IMR-90 (cell line): ENCODE measurements at regions not wholly inside any gene's neighbourhood (a gene's known extent, or its start where the extent isn't known, plus 50 kb on each side); places are given as distances from the start of the nearest gene placed in this dataset.

Experiments
- ATAC-seq: fragments of 200-7000 bp; cut with Tn5 transposase; 2 replicates; pipeline ENCODE4 v1.9.1; 2020; ENCODE audit warnings: low read depth, mild to moderate bottlenecking, moderate library complexity
- BruUV-seq: library from RNA; stranded (reverse); fragments of 400-500 nt; replicated peaks from 2 replicates; lab custom pipeline; 2021; lab: Mats Ljungman, UMichigan
- CTCF ChIA-PET: fragments of 300-600 bp; formaldehyde crosslinking; extraction: SDS; loops from one replicate; lab custom pipeline; 2021; ENCODE audit warnings: antibody characterized with exemption; lab: Yijun Ruan, JAX
- POLR2A ChIA-PET: fragments of 300-600 bp; sonication (Branson Sonifier 250); formaldehyde crosslinking; loops from one replicate; lab custom pipeline; 2022; ENCODE audit warnings: antibody characterized with exemption; ENCODE audit not compliant: unreplicated experiment; lab: Charles Lee
- DNase-seq: peaks from one replicate; pipeline ENCODE4 v3.0.0; 2013
- H2AFZ ChIP-seq: replicated peaks from 2 replicates; pipeline ENCODE3; 2013; ENCODE audit warnings: low read length, mild to moderate bottlenecking; ENCODE audit not compliant: poor library complexity
- H2AK5ac ChIP-seq: 2 replicates; pipeline ENCODE4 v1.6.1; 2013; ENCODE audit warnings: low read depth, low read length, inconsistent platforms
- H2AK9ac ChIP-seq: replicated peaks from 2 replicates; pipeline ENCODE3; 2013; ENCODE audit warnings: mild to moderate bottlenecking, low read depth, low read length, moderate library complexity; ENCODE audit not compliant: poor library complexity
- H2BK120ac ChIP-seq: 2 replicates; pipeline ENCODE4 v1.6.1; 2013; ENCODE audit warnings: low read depth, low read length, inconsistent platforms
- H2BK15ac ChIP-seq: 3 replicates; pipeline ENCODE4 v1.6.1; 2013; ENCODE audit warnings: low read depth, low read length, inconsistent platforms
- H2BK20ac ChIP-seq: 2 replicates; pipeline ENCODE4 v1.6.1; 2013; ENCODE audit warnings: low read depth, mild to moderate bottlenecking, inconsistent platforms, low read length, moderate library complexity
- H2BK5ac ChIP-seq: 2 replicates; pipeline ENCODE4 v1.6.1; 2013; ENCODE audit warnings: mild to moderate bottlenecking, low read depth, low read length, inconsistent platforms; ENCODE audit not compliant: poor library complexity, severe bottlenecking
- H3K14ac ChIP-seq: replicated peaks from 2 replicates; pipeline ENCODE4 v1.6.1; 2013; ENCODE audit warnings: low read depth, low read length, inconsistent platforms
- H3K18ac ChIP-seq: 2 replicates; pipeline ENCODE4 v1.6.1; 2013; ENCODE audit warnings: low read depth, low read length, control low read depth
- H3K23ac ChIP-seq: 2 replicates; pipeline ENCODE4 v1.6.1; 2013; ENCODE audit warnings: low read depth, low read length, inconsistent platforms
- H3K27ac ChIP-seq: 2 replicates; pipeline ENCODE4 v1.5.1; 2013; ENCODE audit warnings: mild to moderate bottlenecking, control low read depth, low read length; ENCODE audit not compliant: insufficient read depth
- H3K27me3 ChIP-seq: 2 replicates; pipeline ENCODE4 v1.6.1; 2013; ENCODE audit warnings: low read length; ENCODE audit not compliant: control insufficient read depth, insufficient read depth
- H3K36me3 ChIP-seq: 2 replicates; pipeline ENCODE4 v1.6.1; 2013; ENCODE audit warnings: low read length, mixed read lengths; ENCODE audit not compliant: control insufficient read depth, insufficient read depth
- H3K4ac ChIP-seq: 2 replicates; pipeline ENCODE4 v1.6.1; 2013; ENCODE audit warnings: low read depth, low read length, inconsistent platforms
- H3K4me1 ChIP-seq: 2 replicates; pipeline ENCODE4 v1.6.1; 2013; ENCODE audit warnings: low read length, mixed read lengths; ENCODE audit not compliant: control insufficient read depth, insufficient read depth
- H3K4me2 ChIP-seq: 2 replicates; pipeline ENCODE4 v1.6.1; 2013; ENCODE audit warnings: low read depth, mild to moderate bottlenecking, control low read depth, low read length, moderate library complexity
- H3K4me3 ChIP-seq: 2 replicates; pipeline ENCODE4 v1.5.1; 2013; ENCODE audit warnings: low read depth, mild to moderate bottlenecking, control low read depth, low read length, moderate library complexity; ENCODE audit not compliant: insufficient read depth
- H3K56ac ChIP-seq: 2 replicates; pipeline ENCODE4 v1.6.1; 2013; ENCODE audit warnings: low read length, inconsistent platforms; ENCODE audit not compliant: insufficient read depth; ENCODE audit errors: extremely low read depth
- H3K79me1 ChIP-seq, 2 experiments: 2 replicates each; pipeline ENCODE4 v1.6.1; 2013; ENCODE audit warnings: low read length in 2 of 2, inconsistent platforms in 1 of 2, low read depth in 1 of 2
- H3K9ac ChIP-seq: 2 replicates; pipeline ENCODE4 v1.6.1; 2013; ENCODE audit warnings: low read depth, low read length, control low read depth
- H3K9me1 ChIP-seq: 2 replicates; pipeline ENCODE4 v1.6.1; 2013; ENCODE audit warnings: low read length, inconsistent platforms; ENCODE audit not compliant: insufficient read depth
- H3K9me3 ChIP-seq: 2 replicates; pipeline ENCODE4 v1.6.1; 2013; ENCODE audit warnings: low read length; ENCODE audit not compliant: control insufficient read depth, insufficient read depth
- H4K20me1 ChIP-seq: 2 replicates; pipeline ENCODE4 v1.6.1; 2013; ENCODE audit warnings: low read length, inconsistent platforms; ENCODE audit not compliant: insufficient read depth
- H4K5ac ChIP-seq: 2 replicates; pipeline ENCODE4 v1.6.1; 2013; ENCODE audit warnings: mild to moderate bottlenecking, low read depth, low read length, control low read depth
- H4K8ac ChIP-seq, 2 experiments: 2 replicates each; pipeline ENCODE4 v1.6.1; 2013; ENCODE audit warnings: low read depth in 2 of 2, low read length in 2 of 2, control low read depth in 1 of 2, inconsistent platforms in 1 of 2
- H4K91ac ChIP-seq: 2 replicates; pipeline ENCODE4 v1.6.1; 2013; ENCODE audit warnings: low read depth, low read length, inconsistent platforms; ENCODE audit not compliant: insufficient read depth
- BHLHE40 ChIP-seq: fragments of 150-350 bp; IDR thresholded peaks from 2 replicates; pipeline ENCODE4 v1.6.1; 2016; ENCODE audit warnings: mild to moderate bottlenecking, low read depth, low read length
- CEBPB ChIP-seq: IDR thresholded peaks from 2 replicates; pipeline ENCODE4 v1.6.1; 2012; ENCODE audit warnings: low read depth, low read length, improper control_type of control experiment
- CTCF ChIP-seq: conservative IDR thresholded peaks from 2 replicates; pipeline ENCODE4 v1.5.1; 2012; ENCODE audit warnings: mild to moderate bottlenecking, low read depth, low read length, improper control_type of control experiment
- FOS ChIP-seq: fragments of 150-350 bp; IDR thresholded peaks from 2 replicates; pipeline ENCODE4 v1.6.1; 2016; ENCODE audit warnings: low read depth, low read length
- MAFK ChIP-seq: IDR thresholded peaks from 2 replicates; pipeline ENCODE4 v1.6.1; 2012; ENCODE audit warnings: low read depth, low read length, improper control_type of control experiment
- MAZ ChIP-seq: IDR thresholded peaks from 2 replicates; pipeline ENCODE4 v1.6.1; 2012; ENCODE audit warnings: low read depth, mild to moderate bottlenecking, low read length, improper control_type of control experiment, moderate library complexity, borderline replicate concordance
- MXI1 ChIP-seq: IDR thresholded peaks from 2 replicates; pipeline ENCODE4 v1.6.1; 2012; ENCODE audit warnings: low read depth, mild to moderate bottlenecking, low read length, moderate library complexity, borderline replicate concordance
- NFE2L2 ChIP-seq: fragments of 150-350 bp; IDR thresholded peaks from 2 replicates; pipeline ENCODE4 v1.6.1; 2016; ENCODE audit warnings: low read depth, mild to moderate bottlenecking, low read length
- POLR2A ChIP-seq: IDR thresholded peaks from 2 replicates; pipeline ENCODE4 v1.6.1; 2012; ENCODE audit warnings: mild to moderate bottlenecking, low read depth, low read length
- RAD21 ChIP-seq: IDR thresholded peaks from 2 replicates; pipeline ENCODE4 v1.6.1; 2012; ENCODE audit warnings: low read length, improper control_type of control experiment
- RCOR1 ChIP-seq: IDR thresholded peaks from 2 replicates; pipeline ENCODE4 v1.6.1; 2012; ENCODE audit warnings: mild to moderate bottlenecking, low read length, improper control_type of control experiment; ENCODE audit not compliant: insufficient replicate concordance
- SMC3 ChIP-seq: fragments of 150-350 bp; IDR thresholded peaks from 2 replicates; pipeline ENCODE4 v1.6.1; 2016; ENCODE audit warnings: low read depth, mild to moderate bottlenecking, antibody characterized with exemption, low read length, moderate library complexity
- USF2 ChIP-seq: fragments of 150-350 bp; IDR thresholded peaks from 2 replicates; pipeline ENCODE4 v1.6.1; 2017; ENCODE audit warnings: mild to moderate bottlenecking, antibody characterized with exemption, low read length, low read depth
- WGBS, 2 experiments: methylation state at CpG; one replicate each; pipeline versions ENCODE4 v1.1.5 to v1.1.7; 2013; ENCODE audit warnings: missing lambda C conversion rate in 2 of 2; ENCODE audit not compliant: insufficient read length in 1 of 2; ENCODE audit errors: extremely low coverage in 2 of 2; 5-methylcytosine and 5-hydroxymethylcytosine counted together
- dilution Hi-C: fragments of 300-500 bp; cut with HindIII; formaldehyde crosslinking; loops from one replicate; pipeline ENCODE4 v1.14.3; 2018; ENCODE audit warnings: low sequenced_read_pairs; ENCODE audit not compliant: unreplicated experiment
- in situ Hi-C: fragments of 300-500 bp; cut with MboI; formaldehyde crosslinking; loops from 3 replicates; pipeline ENCODE4 v1.14.3; 2019; ENCODE audit warnings: low sequenced_read_pairs, inconsistent platforms, mixed read lengths
- intact Hi-C: fragments of 100-400 bp; cut with micrococcal nuclease; formaldehyde crosslinking; loops from 2 replicates; pipeline ENCODE4 v1.10.0; 2022

GRCh38 chr2:76469066-76469465, 758.4 kb upstream of the GCFC2 start:
- Histone ChIP-seq H3K4ac (no peak overlapping the region), H4K8ac (no peak overlapping the region), H3K23ac (no peak overlapping the region), H3K4me3 (no peak overlapping the region), H4K91ac (no peak overlapping the region), H2BK5ac (no peak overlapping the region), H3K14ac (no peak overlapping the region), H3K79me1 (no peaks in the 10 kb centered on the region), H3K4me2 (no peak overlapping the region), H3K27me3 (no peaks in the 10 kb centered on the region), H3K9me1 (no peaks in the 10 kb centered on the region), H2BK15ac (no peak overlapping the region), H3K36me3 (no peaks in the 10 kb centered on the region), H2BK120ac (no peak overlapping the region), H3K9ac (no peak overlapping the region), H3K18ac (no peak overlapping the region), H3K4me1 (no peaks in the 10 kb centered on the region), H3K27ac (no peak overlapping the region), H2AFZ (no peak overlapping the region), H2AK9ac (no peak overlapping the region), H2BK20ac (no peak overlapping the region), H2AK5ac (no peak overlapping the region), H4K20me1 (no peaks in the 10 kb centered on the region), H4K5ac (no peak overlapping the region), H3K9me3 (peaks cover 2% of the 10 kb centered on the region; the same call in 1 of the 2 replicates), H3K56ac (no peak overlapping the region)
- intact Hi-C loops: no loop called here
- no peak for ATAC-seq
- in situ Hi-C loops: no loop called here
- dilution Hi-C loops: no loop called here
- ChIA-PET POLR2A (no interaction called here), CTCF (no interaction called here)
- no CpG with 5 or more reads among the region's 4 CpGs for WGBS, 2 experiments
- BruUV-seq: no TSS peak
- DNase-seq: no peak
- TF ChIP-seq POLR2A: no peak
- TF ChIP-seq RCOR1: no peak
- TF ChIP-seq NFE2L2: no peak
- no peak for TF ChIP-seq SMC3
- no peak for TF ChIP-seq MAZ
- TF ChIP-seq FOS: no peak
- no peak for TF ChIP-seq CEBPB
- no peak for TF ChIP-seq MAFK
- TF ChIP-seq USF2: no peak
- TF ChIP-seq RAD21: no peak
- TF ChIP-seq MXI1: no peak
- no peak for TF ChIP-seq BHLHE40
- TF ChIP-seq CTCF: no peak
